ENCODE measurements at regions not wholly inside any gene's neighbourhood (a gene's known extent, or its start where the extent isn't known, plus 50 kb on each side); places are given as distances from the start of the nearest gene placed in this dataset.

DNA sequence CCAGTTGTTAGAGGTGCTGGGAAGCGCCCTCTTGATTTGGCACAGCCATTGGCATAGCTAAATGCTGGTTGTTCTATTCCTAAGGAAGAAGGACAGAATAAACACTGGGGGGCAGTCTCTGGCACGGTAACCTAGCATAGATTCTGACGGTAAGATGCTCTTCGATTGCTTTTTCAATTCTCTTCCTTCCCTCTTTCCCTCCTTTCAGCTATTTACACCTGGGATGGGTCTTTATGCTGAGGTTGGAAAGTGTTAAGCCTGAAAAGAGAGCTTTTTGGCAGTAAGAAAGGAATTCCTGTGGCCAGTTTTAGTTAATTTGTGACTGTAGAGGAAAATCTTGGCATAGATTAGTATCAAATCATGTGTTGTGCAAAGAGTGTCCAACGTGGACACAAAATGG is 162.8 kb downstream of the SNAPC1 start:
- TF ChIP-seq, protein P1, sequence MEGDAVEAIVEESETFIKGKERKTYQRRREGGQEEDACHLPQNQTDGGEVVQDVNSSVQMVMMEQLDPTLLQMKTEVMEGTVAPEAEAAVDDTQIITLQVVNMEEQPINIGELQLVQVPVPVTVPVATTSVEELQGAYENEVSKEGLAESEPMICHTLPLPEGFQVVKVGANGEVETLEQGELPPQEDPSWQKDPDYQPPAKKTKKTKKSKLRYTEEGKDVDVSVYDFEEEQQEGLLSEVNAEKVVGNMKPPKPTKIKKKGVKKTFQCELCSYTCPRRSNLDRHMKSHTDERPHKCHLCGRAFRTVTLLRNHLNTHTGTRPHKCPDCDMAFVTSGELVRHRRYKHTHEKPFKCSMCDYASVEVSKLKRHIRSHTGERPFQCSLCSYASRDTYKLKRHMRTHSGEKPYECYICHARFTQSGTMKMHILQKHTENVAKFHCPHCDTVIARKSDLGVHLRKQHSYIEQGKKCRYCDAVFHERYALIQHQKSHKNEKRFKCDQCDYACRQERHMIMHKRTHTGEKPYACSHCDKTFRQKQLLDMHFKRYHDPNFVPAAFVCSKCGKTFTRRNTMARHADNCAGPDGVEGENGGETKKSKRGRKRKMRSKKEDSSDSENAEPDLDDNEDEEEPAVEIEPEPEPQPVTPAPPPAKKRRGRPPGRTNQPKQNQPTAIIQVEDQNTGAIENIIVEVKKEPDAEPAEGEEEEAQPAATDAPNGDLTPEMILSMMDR (IDR thresholded peaks at IDR 0.05), result no peak

DNA sequence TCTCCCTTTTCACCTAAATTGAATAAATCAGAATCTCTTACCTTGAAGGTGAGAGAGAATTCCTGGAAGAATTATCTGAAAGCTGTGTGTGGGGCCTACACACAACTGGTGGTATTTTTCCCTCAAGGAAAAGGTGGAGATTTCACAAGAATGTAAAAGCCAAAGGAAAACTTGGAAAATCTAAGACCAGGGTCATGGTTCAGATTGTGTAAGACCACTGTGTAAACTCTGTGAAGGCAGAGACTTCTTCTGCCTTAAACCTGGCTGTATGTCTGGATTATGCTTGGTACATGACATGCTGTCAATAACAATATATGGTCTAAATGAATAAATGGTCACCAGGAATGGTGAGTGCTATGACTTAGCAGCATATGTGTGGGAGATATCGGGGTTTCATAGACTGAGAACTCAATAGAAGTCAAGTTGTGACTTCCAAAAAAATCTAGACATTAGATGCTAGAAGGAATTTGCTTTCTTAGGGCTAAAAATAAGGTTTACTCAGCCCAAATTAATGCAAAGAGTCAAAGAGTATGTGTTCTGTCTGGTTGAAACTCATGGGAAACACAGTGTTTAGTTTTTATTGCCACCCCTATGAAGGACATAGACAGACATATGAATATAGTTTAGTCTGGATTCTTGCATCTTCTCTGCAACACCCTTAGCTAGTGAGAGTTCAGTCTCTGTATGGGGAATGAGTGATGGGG is 163.7 kb downstream of the SNAPC1 start:
- TF ChIP-seq, protein P1 (IDR thresholded peaks at IDR 0.05), result no peak

DNA sequence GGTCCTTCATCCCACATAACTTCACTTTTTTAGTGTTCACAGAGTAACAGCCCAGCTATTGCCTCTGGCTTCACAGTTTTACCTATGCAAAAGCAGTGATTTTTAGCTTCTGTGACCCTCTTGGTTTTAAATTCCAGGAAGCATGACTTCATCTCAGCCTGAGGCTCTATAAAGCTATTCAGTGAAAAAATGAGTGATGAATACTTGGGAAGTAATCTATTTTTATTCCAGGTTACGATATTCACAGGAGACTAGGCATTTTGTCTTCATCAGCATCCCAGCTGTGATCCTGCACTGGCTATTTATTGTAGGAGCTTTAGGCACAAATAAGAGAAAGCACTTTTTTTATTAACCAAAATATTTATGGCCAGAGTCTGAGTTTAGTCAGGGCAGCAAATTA is 164.8 kb downstream of the SNAPC1 start:
- TF ChIP-seq, protein P1 (IDR thresholded peaks at IDR 0.05), result no peak

DNA sequence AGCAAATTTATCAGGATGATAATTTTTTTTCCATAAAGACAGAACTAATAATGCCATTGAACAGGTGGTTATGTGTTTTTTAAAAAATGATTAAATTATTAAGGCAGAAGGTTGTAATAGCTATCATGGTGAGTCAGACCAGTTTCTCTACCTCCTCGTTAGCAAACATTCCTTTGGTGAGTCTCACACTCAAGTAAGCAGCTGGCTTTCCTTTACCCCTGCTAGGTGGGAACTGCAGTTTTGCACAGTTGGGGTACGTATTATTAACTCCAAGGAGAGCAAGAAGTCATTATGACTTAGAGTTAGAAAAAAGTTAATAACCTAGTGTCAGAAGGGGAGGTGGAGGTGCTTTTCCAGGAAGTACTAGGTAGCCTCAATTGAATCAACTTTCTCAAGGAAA is 165.3 kb downstream of the SNAPC1 start:
- TF ChIP-seq, protein P1 (IDR thresholded peaks at IDR 0.05), result no peak

DNA sequence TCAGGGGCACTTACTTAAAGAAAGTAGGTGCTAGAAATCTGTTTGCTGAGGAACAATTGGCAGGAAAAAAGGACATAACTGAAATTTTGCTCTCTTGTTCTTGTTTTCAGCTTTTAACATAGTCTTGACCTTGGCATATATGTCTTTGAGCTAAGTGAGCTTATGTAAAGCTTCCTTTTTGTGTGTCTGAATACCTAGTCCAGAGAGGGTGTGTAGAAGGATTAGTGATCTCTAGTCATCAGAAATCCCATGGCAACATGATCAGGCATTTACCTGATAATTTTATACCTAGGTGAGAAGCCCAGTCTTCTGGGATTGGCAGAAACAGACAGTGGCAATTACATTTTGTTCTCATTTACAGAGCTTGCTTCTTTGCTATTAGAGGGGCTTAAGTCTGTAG is 166.1 kb downstream of the SNAPC1 start:
- TF ChIP-seq, protein P1 (IDR thresholded peaks at IDR 0.05), result no peak

DNA sequence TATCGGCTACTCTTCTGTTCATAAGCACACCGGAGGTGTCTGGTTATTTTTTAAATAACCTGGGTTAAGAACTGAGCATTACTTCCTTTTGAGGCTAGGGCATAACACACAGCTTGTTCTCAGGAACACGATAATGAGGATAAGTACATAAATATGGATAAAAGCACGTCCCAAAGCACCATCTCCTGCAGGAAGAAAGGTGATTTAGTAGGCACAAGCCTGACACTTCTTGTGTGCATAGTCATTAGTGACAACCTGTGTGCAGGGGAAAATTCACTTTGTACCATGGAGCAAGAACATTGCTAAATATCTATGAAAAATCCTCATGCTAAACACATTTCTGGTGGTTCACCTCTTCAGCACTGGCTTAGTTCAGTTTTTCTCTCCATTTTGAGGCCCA is 166.5 kb downstream of the SNAPC1 start:
- TF ChIP-seq, protein P1 (IDR thresholded peaks at IDR 0.05), result no peak

DNA sequence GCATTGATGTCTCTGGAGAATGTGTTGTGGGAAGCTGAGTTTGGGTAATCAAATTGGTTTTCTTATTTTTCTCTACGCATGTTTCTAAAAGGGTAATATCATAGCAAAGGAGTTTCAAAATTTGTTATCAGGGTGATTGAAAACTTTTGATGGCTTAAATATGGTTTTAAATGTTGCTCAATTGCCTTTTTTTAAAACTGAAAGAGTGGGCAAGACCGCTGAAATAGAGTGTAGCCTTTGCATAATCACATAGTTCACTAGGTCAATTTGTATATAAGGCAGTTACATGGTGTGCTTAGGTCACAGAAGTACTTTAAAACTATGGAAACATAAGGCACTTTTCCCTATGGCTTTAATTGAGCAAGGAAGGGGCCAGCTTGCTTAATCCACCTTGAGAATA is 167.4 kb downstream of the SNAPC1 start:
- TF ChIP-seq, protein P1 (IDR thresholded peaks at IDR 0.05), result no peak

Measured in LNCAP (cell line).